Activated CD8-positive, alpha-beta memory T cell treated with anti-CD3 and anti-CD28 coated beads for 1 hour (primary cell): ENCODE measurements at regions not wholly inside any gene's neighbourhood (a gene's known extent, or its start where the extent isn't known, plus 50 kb on each side); places are given as distances from the start of the nearest gene placed in this dataset.

Source experiments
- DNase-seq, 2 donors: peaks; one replicate each; pipeline ENCODE4 v3.0.0-alpha.2; 2020; ENCODE audit warnings: low read depth in 1 of 2; ENCODE audit errors: extremely low read depth in 1 of 2

DNA sequence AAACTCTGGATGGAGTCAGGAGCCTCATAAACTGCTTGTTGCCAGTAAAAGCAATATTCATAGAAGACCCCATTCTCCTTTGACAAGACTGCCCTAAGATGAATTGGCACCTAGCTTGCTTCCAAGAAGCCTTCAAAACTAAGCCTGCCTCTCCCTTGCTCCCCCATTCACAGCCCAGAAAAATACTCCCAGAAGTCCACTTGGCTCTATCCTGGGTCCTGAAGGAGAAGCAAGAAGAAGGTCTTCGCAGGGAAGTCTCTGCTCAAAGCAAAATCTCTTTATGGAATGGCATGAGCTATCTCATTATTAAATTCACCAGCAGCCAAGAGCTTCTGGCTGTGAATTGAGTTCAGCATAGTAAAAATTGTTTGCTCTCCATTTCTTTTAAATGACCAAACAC, 230.2 kb upstream of the ARRDC4 start:
- no peak for DNase-seq

DNA sequence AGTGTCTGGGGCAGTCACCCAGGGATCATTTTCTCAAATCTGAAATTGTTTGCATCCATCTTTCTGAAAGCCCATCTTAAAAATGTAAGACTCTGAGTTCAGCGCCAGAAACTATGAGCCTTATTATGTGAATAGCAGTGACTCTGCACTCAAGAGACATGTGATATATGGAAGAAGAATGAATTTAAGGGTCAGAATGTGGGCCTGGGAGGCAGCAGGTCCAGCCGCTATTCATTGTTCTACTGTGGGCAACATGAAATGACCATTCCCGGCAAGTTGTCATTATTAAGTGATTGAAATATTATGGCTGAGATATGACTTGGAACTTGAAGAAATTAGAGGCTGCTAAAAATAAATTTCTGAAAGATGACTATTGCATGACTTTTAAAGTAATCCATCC, 228.6 kb upstream of the ARRDC4 start:
- no peak for DNase-seq

DNA sequence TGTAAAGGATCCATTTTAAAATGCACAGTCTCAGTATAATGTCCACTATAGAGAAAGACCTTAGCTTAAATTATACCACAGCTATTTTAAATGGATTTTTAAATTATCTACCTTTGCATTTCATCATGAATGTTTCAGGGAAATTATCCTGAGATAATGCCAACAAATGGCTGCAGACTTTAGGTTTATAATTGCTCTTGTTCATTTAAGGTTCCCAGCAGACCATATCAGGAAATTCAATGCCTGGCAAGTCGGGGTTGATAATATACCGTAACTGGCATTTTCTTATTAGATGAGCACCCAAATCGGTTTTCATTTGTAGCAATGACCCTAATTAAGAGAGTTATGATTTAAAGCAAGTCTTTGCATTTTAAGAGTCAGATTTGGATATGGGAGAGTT, 227.1 kb upstream of the ARRDC4 start:
- no peak for DNase-seq

DNA sequence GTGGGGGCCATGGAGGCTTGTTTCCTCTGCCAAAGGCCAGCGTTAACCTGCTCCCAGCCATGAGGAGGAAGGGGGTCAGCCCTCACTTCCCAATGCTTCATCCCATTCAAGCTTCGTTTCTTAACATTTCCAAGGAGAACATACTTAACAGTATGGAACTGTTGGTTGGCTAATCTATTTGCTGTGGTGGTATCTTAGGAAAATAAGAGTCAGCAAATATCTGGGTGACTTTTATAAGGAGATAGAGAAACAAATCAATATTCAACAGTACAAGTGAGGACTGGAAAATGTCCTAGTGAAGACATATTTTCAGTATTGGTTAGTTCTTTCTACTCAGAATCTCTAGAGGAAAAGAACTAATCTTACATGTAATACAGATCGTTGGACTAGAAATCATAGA, 223.8 kb upstream of the ARRDC4 start:
- DNase-seq = no peak

DNA sequence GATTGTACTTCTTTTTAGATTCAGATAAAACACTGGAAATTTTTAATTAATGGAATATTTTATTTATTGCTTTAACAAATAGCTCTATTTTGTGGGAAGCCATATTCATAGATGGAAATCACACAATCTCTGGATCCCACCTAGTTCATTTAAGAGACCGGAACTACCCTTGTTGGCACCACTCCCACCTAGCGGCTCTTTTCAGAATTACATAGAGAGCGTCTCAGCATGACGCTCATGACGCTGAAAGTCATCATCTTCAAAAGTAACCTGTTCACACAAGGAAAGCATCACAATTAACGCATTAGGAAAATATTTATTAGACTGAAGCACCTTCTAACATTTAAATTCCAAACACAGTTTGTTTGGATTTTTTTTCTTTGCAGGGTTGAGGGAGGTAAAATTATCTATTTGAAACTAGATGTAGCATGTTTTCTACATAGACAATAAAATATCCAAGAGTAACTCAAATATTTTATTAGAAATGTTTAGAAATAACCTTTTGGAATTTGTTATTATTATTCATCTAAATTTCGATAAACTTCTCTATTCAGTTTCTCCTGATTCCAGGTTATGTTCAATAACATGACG, 214.9 kb upstream of the ARRDC4 start:
- no peak for DNase-seq

DNA sequence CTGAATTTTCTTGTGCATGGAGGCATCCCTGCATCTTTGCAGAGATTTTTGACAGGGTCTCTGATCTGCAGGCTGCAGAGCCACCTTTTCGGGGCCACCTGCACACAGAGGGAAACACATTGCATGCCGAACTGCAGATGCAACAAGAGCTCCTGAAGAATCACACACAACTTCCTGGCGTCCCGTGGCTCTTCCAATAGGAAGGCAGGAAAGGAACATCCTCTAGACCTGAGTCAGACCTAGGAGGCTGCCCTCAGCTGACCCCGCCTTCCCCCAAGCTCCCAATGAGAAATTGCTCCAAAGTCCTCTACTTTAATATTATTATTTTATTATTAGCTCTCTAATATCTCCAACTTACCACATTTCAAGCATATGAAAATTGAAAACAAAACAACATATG, 213.2 kb upstream of the ARRDC4 start:
- no peak for DNase-seq

DNA sequence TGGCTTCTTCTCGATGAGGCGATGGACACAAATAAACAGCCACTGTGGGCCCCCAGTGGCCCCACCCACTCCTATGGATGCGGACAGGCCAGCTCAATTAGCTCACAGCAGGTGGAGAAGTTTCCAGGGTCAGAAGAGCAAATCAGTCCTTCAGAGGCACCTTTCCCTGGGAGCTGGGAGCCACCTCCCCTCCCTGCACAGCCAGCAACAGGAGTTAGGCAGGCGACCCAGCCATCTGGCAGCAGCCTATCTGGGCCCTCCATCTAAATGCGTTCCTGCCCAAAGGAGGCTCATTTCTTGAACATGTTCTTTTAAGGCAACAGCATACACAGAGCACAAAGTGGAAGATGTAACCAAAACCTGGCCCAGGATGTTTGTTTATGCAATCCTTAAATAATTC, 211.9 kb upstream of the ARRDC4 start:
- DNase-seq = no peak

DNA sequence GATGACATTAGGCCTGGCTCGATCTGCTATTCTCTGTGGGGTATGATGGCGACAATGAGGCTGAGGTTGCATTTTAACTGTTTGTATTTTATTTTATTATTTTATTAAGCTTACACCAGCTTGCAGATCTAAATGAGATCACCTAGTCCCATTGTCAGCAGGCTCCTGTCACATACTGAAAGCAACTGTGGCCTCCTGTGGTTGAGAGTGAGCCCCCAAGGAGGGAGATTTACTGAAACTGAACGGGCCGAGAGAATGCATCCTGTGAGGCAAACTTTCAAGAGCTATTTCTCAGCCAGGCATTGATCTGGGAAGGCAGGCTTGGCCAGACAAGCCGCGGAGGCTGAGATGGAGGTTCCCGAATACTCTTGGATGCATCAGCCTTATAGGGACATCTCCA, 210.4 kb upstream of the ARRDC4 start:
- DNase-seq = no peak

DNA sequence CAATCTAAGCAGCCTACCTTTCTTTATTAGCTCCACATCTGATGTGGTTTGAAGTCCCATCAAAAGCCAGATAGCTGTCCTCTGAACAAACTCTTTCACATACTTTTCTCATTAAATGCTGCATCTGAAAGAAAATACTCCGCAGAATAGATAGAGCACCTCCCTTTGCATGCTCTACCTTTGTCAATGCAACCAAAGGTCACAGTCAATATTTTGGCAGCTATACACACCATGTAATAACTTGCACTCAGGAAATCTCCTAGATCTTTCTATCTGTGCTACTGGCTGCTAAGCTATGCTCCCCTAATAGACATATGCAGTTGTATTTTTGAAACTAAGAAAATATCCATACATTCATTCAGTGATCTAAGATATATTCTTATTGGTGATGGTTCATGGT, 204.8 kb upstream of the ARRDC4 start:
- no peak for DNase-seq

DNA sequence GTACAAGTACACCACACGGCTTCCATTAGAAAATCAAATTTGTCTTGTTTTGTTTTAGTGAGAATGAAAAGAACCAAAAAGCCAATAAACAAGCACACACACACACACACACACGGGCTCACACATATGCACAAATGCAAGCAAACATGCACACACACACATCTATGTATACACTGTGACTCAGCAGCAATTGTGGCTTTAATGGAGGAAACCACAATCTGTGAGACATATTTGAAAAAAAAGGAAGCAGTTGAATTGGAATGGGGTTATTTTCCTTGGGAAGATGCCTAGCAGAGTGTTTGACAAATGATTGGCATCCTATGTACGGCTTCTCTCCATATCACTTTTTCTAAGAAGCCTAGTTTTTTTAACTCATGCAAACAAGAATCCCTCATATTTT, 201.1 kb upstream of the ARRDC4 start:
- no peak for DNase-seq

DNA sequence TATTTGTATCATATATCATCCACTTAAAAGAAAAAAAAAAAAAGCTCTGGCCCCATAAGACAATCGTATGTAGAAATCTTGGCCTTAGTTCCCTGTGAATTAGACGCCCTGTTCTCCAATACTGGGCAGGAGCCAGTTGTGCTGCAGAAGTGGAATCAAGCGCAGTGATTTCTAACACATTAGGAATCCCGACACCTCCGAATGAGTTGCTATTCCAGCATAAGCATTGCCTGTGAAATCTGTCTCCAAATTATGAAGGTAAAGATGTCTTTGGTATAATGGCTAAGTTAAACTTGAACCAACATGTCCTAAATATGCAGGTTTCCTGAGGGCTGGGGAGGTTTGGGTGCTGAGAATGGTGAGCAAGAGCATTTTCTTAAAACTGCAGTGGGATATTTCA, 199.4 kb upstream of the ARRDC4 start:
- no peak for DNase-seq

DNA sequence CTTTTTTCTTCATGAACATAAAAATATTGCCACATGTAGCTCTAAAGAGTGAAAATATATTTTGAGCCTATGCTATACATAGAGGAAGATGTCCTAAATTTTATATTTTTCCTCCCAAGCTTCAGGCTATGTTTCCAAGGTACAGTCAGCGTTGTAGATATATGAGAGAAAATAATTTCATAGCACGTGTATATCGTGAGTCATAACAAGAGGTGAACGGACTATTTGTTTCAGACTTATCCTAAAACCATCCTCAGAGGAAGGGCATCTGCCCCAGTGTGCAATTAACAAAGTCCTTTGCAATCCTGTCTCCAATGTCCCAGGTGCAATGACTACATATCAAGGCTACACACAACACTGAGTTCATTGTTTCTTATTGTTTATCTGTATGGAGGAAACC, 177.3 kb upstream of the ARRDC4 start:
- no peak for DNase-seq

DNA sequence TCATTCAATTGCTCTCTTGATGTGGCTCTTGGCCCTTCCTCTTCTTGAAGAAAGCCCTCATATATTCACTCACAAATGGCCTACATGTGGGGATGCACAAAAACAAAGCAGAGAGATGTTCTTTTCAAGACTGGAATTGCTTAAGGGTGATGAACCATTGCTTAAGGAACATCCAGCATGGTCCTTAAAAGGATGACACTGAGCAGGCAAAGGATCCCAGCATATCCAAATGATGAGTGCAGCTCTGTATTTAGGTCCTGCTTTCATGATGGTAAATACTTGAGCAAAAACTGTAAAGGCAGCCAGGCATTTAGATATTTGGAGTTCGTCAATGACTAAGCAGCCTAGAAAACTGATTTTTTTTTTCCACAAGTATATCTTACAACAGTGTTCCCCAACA, 173.8 kb upstream of the ARRDC4 start:
- no peak for DNase-seq

DNA sequence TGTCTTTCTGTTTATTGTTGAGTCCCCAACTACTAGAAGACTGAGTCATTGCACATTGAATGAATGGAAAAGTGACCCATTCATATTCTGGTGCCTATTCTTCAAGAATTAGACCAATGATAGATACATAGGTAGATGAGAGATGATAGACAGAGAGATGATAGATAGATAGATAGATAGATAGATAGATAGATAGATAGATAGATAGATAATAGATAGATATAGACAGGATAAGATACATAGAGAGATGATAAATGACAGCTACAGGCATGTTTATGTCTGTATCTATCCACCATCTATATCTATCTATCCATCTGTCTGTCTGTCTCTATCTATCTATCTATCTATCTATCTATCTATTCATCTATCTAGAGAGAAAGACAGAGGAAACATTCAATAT, 170.3 kb upstream of the ARRDC4 start:
- DNase-seq = no peak

DNA sequence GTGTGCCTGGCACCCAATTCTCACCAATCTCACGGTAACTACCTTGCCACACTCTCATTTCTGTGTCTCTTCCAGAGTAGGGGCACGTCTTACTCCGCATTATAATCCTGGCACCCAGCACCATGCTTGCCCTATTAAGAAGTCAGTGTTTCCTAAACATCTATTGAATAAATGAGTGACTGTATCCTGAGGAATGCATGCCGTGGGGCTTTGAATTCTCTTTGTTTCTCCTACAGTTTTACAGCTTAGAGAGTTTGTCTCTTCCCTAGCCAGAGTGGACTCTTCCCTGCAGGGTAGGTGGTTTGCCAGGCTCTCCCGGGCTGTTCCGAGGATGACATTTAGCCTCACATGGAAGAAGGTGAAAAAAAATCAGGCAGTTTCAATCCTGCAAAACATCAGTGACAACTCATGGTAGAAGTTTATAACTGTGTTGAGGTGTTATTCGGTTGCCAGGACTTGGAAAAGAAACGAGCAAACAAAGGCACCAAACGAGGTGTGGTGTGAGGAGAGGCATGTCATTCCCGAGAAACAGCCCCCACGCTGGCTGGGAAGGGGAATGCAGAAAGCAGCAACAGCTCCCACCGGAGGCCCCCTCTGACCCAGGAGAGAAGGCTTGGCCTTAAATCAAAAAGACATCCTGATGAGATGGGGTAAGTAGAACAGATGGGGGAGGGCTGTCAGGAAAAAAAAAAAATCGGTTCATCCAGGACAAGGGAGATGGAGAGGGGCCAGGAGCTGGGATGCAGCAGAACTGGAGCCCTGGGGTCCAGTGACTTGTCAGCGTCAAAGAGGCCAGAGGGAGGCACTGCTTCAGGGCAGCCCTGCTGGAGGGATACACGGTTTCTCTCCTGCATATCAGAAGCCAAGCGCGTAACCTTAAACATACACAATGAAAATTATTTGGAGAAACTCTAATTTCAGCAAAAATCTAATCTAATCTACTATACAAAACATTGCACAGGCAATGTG, 168.4 kb upstream of the ARRDC4 start:
- DNase-seq = no peak

DNA sequence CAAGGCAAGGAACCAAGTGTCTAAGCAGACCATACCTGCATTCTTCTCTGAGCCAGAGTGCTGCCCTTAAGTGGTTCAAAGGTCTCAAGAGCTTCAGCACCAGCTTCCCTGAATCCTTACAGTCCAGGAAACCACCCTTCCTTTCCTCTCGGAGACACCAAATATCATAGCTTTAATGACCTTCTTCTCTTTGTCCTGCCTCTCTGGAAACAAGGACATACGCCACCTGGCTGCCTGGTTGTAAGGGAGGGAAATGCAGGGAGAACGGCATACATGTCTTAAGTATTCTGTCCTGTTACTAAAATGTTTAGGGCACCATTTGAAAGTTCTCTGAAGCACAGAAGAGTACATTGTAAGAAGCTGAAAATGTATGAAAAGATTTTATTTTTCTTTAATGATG, 155.6 kb upstream of the ARRDC4 start:
- DNase-seq = no peak

DNA sequence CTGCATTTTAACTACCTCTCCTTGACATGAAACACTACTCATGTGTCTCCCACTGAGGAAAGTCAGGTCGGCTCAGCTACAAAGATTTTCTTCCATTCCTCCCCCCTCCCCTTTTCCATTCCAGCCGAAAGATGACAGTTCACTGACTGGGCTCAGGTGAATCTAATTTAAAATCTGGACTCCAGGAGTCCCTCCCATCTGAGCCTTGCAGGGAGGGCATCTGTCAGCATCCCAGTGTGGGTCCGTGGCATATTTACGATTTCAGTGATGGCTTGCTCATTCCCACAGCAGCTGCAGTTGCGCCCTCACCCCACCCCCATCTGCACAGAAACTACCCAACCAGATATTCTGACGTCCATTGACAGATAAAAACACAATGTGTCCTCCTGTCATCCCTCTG, 153.7 kb upstream of the ARRDC4 start:
- DNase-seq = no peak

DNA sequence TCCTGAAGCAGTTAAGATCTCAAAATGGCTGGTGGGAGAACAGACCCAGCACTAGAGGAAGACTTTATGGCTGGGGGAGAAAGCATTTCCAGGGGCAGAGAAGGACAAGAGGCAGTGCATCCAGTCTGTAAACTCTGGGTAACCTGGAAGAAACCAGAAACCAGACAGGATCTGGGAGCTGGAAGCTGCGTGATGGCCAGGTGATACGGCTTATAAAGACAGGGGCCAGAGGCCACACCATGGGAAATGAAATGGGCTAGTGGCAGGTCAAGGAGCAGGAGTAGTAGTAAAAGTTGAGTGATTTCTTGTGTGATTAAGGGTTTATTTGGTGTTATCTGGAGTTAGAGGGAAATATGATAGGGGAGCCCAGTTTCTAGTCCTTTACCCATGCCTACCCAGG, 144.7 kb upstream of the ARRDC4 start:
- DNase-seq = no peak

DNA sequence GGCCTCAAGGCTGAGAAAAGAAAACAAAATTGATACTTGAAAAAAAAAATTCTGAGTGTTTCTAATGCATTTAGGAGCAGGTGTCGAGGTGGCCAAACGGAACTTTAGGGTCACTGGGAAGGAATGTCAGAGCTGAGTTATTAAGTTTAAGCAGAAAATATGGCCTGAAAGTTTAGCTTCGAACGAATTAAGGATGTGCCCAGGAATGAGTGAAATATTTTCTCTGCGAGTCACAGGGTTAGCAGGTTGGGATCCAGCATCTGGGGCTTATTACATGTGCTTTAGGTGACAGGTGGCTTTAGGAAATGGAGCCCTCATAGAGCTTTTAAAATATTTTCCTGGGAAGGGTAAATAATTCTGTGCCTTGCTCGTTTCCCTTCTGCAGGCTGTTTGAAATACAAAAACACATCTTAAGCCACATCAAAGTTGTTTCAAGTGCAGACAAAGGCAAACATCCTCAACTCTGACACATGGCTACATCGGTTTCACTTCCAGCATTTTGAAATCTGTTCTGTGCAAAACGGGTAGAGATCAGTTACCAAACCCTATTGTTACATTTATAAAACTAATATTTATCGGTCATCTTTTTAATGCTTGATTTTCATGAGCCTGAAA, 143.1 kb upstream of the ARRDC4 start:
- no peak for DNase-seq

DNA sequence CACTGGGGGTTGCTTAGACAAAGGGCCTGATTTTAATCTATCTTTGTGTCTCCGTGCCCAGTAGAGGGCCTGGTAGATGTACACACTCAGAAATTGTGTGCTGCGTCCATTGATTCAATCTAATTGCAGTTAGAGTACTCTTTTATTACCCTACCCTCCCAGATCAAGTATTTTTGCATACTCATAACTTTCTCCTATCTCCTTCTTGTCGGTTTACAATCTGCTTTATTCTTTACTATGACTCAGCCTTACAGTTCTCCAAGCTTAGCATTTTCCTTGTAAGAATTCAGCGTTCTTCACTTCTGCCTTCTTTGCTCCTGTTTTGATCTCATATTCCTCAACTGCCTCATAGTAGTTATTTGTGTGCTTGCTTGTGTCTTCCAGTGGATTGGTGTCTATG, 124.5 kb upstream of the ARRDC4 start:
- DNase-seq = no peak

DNA sequence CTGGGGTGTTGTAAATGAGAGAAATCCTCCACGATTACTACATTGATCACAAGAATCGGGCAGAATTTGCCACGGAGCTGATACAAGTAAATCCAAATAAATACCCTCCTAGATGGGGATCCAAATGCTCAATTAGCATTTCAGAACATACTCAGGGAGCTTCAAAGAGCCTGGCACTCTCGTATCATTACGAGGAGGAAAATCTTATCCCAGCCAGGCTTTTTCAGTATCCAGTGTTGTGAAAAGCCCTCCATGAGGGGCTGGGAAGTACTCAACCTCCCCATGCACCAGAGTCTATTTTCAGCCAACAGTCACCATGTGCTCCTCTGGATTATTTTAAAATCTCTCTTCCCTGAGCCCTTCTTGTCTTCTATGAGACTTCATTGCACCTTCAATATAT, 122.6 kb upstream of the ARRDC4 start:
- no peak for DNase-seq

DNA sequence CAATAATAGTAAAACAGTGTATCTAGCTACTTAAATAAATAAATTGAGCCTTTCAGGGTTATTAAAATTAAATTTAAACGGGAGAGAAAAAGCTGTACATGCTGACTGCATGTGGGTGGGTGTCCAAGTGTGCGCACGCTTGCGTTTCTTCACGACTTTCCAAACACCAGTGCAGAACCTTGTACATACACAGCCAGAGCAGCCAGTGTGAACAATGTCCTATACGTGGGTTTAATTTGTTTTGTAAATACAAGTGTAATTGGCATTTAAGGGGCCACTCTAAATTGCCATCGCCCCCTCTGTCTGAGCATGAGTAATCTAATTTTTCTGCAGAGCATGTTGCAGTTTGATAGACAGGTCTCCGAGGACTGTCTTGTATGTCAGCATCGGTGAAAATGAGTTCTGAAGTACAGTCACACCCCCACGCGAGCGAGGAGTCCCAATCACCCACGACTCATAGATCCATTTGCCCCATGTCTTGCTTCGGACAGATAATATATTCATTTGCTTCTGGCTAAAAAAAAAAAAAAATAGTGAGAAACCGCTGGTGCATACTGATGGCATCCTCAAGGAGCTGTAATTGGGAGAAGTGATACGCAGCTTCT, 121.8 kb upstream of the ARRDC4 start:
- no peak for DNase-seq
